SU-DHL-6 (cell line): ENCODE measurements at regions not wholly inside any gene's neighbourhood (a gene's known extent, or its start where the extent isn't known, plus 50 kb on each side); places are given as distances from the start of the nearest gene placed in this dataset.

Experiments used
- H2AFZ ChIP-seq: fragments of 200-600 bp; sonication (generic); 2 replicates; pipeline ENCODE4 v1.6.1; 2014; ENCODE audit warnings: low read depth, mild to moderate bottlenecking, moderate library complexity, mixed read lengths, antibody characterized with exemption, low read length; ENCODE audit not compliant: severe bottlenecking
- H3F3A ChIP-seq: fragments of 200-600 bp; shearing (Covaris generic); 2 replicates; pipeline ENCODE4 v1.6.0; 2016; ENCODE audit warnings: antibody characterized with exemption, mild to moderate bottlenecking; ENCODE audit not compliant: insufficient read depth
- H3K27ac ChIP-seq: fragments of 200-600 bp; sonication (generic); 2 replicates; pipeline ENCODE4 v1.5.1; 2016; ENCODE audit warnings: low read depth, mild to moderate bottlenecking, low read length, moderate library complexity, mixed read lengths
- H3K27me3 ChIP-seq: fragments of 200-600 bp; sonication (generic), shearing (Covaris generic); 2 replicates; pipeline ENCODE4 v1.6.0; 2014; ENCODE audit warnings: mild to moderate bottlenecking, low read length
- H3K36me3 ChIP-seq: fragments of 200-600 bp; sonication (generic); 2 replicates; pipeline ENCODE4 v1.6.1; 2014; ENCODE audit warnings: mild to moderate bottlenecking, low read length, mixed read lengths
- H3K4me2 ChIP-seq: fragments of 300-600, 200-600 bp; shearing (Covaris generic), sonication (generic); 2 replicates; pipeline ENCODE4 v1.6.0; 2014; ENCODE audit warnings: low read length, low read depth, mild to moderate bottlenecking; ENCODE audit not compliant: poor library complexity, severe bottlenecking
- H3K4me3 ChIP-seq: fragments of 200-600 bp; sonication (generic); 2 replicates; pipeline ENCODE4 v1.5.1; 2014; ENCODE audit warnings: antibody characterized with exemption, low read length, mild to moderate bottlenecking, mixed read lengths; ENCODE audit not compliant: insufficient read depth, poor library complexity, severe bottlenecking
- H3K79me2 ChIP-seq: fragments of 200-600 bp; sonication (generic); 2 replicates; pipeline ENCODE4 v1.6.1; 2014; ENCODE audit warnings: mild to moderate bottlenecking, low read length, moderate library complexity; ENCODE audit not compliant: insufficient read depth
- H3K9ac ChIP-seq: fragments of 200-600 bp; sonication (generic); 2 replicates; pipeline ENCODE4 v1.7.0; 2014; ENCODE audit warnings: mild to moderate bottlenecking, low read length
- H3K9me2 ChIP-seq: fragments of 200-600 bp; sonication (generic); replicated peaks from 2 replicates; pipeline ENCODE4 v1.6.1; 2014; ENCODE audit warnings: low read length; ENCODE audit not compliant: insufficient read depth
- H3K9me3 ChIP-seq: fragments of 200-600 bp; sonication (generic); 2 replicates; pipeline ENCODE4 v1.6.1; 2014; ENCODE audit warnings: low read length, mixed read lengths; ENCODE audit not compliant: insufficient read depth
- H4K20me1 ChIP-seq: fragments of 200-600 bp; sonication (generic); 2 replicates; pipeline ENCODE4 v1.6.1; 2014; ENCODE audit warnings: low read depth, mild to moderate bottlenecking, antibody characterized with exemption, low read length, moderate library complexity, mixed read lengths
- CTCF ChIP-seq: fragments of 200-600 bp; sonication (generic); IDR thresholded peaks from one replicate; pipeline ENCODE4 v1.5.1; 2017; ENCODE audit warnings: antibody characterized with exemption, mild to moderate bottlenecking, low read length, moderate library complexity; ENCODE audit not compliant: insufficient read depth, poor library complexity, severe bottlenecking
- EZH2phosphoT487 ChIP-seq: fragments of 200-600 bp; sonication (generic), shearing (Covaris generic); conservative IDR thresholded peaks from 2 replicates; pipeline ENCODE4 v1.6.1; 2018; ENCODE audit warnings: mild to moderate bottlenecking, antibody characterized with exemption, low read length, moderate library complexity, mixed read lengths

- no peak overlapping the region for H2AFZ ChIP-seq
- no peaks in the 10 kb centered on the region for H3K9me2 ChIP-seq
- no peak overlapping the region for H3K4me2 ChIP-seq
- H3K27ac ChIP-seq: no peak overlapping the region
- H3K27me3 ChIP-seq: no peaks in the 10 kb centered on the region
- no peaks in the 10 kb centered on the region for H3K9me3 ChIP-seq
- H3K79me2 ChIP-seq: no peaks in the 10 kb centered on the region
- no peaks in the 10 kb centered on the region for H3K36me3 ChIP-seq
- no peak overlapping the region for H3K9ac ChIP-seq
- no peaks in the 10 kb centered on the region for H3F3A ChIP-seq
- H4K20me1 ChIP-seq: no peaks in the 10 kb centered on the region
- no peak overlapping the region for H3K4me3 ChIP-seq
- TF ChIP-seq CTCF: no peak
Observed at GRCh38 chr22:27311698-27312550, 489.6 kb downstream of the MN1 start.

GRCh38 chr22:27312565-27312964 lies 489.0 kb downstream of the MN1 start:
- Histone ChIP-seq H3F3A (no peaks in the 10 kb centered on the region), H3K9ac (no peak overlapping the region), H2AFZ (no peak overlapping the region), H3K27me3 (no peaks in the 10 kb centered on the region), H3K4me3 (no peak overlapping the region), H3K27ac (no peak overlapping the region), H3K79me2 (no peaks in the 10 kb centered on the region), H3K4me2 (no peak overlapping the region), H3K9me2 (no peaks in the 10 kb centered on the region), H3K9me3 (no peaks in the 10 kb centered on the region), H4K20me1 (no peaks in the 10 kb centered on the region), H3K36me3 (no peaks in the 10 kb centered on the region)
- TF ChIP-seq CTCF: no peak
- no peak for TF ChIP-seq EZH2phosphoT487

GRCh38 chr22:27312966-27313855 lies 488.3 kb downstream of the MN1 start:
- no peak overlapping the region for H3K27ac ChIP-seq
- no peaks in the 10 kb centered on the region for H4K20me1 ChIP-seq
- TF ChIP-seq EZH2phosphoT487 (no peak), CTCF (no peak)
- no peak overlapping the region for H2AFZ ChIP-seq
- no peaks in the 10 kb centered on the region for H3F3A ChIP-seq
- H3K9ac ChIP-seq: no peak overlapping the region
- no peak overlapping the region for H3K4me2 ChIP-seq
- H3K9me2 ChIP-seq: no peaks in the 10 kb centered on the region
- H3K27me3 ChIP-seq: no peaks in the 10 kb centered on the region
- no peak overlapping the region for H3K4me3 ChIP-seq
- H3K36me3 ChIP-seq: no peaks in the 10 kb centered on the region
- H3K79me2 ChIP-seq: no peaks in the 10 kb centered on the region
- no peaks in the 10 kb centered on the region for H3K9me3 ChIP-seq
